MM.1S (cell line): ENCODE measurements at regions not wholly inside any gene's neighbourhood (a gene's known extent, or its start where the extent isn't known, plus 50 kb on each side); places are given as distances from the start of the nearest gene placed in this dataset.

Experiments used
- EZH2 ChIP-seq: fragments of 300-600 bp; sonication (generic); optimal IDR thresholded peaks from 2 replicates; pipeline ENCODE3; 2017; ENCODE audit warnings: low read depth, mild to moderate bottlenecking, antibody characterized with exemption, low read length, mixed read lengths
- TF ChIP-seq, protein P1 (sequence below): fragments of 300-600 bp; sonication (generic); IDR thresholded peaks from 2 replicates; pipeline ENCODE4 v1.5.1; 2016; ENCODE audit warnings: antibody characterized with exemption, low read length, mixed read lengths

- TF ChIP-seq, protein P1, sequence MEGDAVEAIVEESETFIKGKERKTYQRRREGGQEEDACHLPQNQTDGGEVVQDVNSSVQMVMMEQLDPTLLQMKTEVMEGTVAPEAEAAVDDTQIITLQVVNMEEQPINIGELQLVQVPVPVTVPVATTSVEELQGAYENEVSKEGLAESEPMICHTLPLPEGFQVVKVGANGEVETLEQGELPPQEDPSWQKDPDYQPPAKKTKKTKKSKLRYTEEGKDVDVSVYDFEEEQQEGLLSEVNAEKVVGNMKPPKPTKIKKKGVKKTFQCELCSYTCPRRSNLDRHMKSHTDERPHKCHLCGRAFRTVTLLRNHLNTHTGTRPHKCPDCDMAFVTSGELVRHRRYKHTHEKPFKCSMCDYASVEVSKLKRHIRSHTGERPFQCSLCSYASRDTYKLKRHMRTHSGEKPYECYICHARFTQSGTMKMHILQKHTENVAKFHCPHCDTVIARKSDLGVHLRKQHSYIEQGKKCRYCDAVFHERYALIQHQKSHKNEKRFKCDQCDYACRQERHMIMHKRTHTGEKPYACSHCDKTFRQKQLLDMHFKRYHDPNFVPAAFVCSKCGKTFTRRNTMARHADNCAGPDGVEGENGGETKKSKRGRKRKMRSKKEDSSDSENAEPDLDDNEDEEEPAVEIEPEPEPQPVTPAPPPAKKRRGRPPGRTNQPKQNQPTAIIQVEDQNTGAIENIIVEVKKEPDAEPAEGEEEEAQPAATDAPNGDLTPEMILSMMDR: no peak
- TF ChIP-seq EZH2: no peak
Measured at GRCh38 chr14:89549381-89550125, 132.5 kb upstream of the FOXN3 start.
